ENCODE measurements at regions not wholly inside any gene's neighbourhood (a gene's known extent, or its start where the extent isn't known, plus 50 kb on each side); places are given as distances from the start of the nearest gene placed in this dataset.

GRCh38 chr6:6716998-6717763 lies 128.7 kb downstream of the LY86 start:
- DNase-seq (ENCODE audit: low spot score): no peak
- TF ChIP-seq, protein P1, sequence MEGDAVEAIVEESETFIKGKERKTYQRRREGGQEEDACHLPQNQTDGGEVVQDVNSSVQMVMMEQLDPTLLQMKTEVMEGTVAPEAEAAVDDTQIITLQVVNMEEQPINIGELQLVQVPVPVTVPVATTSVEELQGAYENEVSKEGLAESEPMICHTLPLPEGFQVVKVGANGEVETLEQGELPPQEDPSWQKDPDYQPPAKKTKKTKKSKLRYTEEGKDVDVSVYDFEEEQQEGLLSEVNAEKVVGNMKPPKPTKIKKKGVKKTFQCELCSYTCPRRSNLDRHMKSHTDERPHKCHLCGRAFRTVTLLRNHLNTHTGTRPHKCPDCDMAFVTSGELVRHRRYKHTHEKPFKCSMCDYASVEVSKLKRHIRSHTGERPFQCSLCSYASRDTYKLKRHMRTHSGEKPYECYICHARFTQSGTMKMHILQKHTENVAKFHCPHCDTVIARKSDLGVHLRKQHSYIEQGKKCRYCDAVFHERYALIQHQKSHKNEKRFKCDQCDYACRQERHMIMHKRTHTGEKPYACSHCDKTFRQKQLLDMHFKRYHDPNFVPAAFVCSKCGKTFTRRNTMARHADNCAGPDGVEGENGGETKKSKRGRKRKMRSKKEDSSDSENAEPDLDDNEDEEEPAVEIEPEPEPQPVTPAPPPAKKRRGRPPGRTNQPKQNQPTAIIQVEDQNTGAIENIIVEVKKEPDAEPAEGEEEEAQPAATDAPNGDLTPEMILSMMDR (IDR thresholded peaks at IDR 0.05; ENCODE audit: extremely low read depth, missing control alignments): no peak

GRCh38 chr6:6717953-6718352 lies 129.4 kb downstream of the LY86 start:
- TF ChIP-seq, protein P1 (IDR thresholded peaks at IDR 0.05; ENCODE audit: extremely low read depth, missing control alignments): no peak
- DNase-seq (ENCODE audit: low spot score): no peak

DNA sequence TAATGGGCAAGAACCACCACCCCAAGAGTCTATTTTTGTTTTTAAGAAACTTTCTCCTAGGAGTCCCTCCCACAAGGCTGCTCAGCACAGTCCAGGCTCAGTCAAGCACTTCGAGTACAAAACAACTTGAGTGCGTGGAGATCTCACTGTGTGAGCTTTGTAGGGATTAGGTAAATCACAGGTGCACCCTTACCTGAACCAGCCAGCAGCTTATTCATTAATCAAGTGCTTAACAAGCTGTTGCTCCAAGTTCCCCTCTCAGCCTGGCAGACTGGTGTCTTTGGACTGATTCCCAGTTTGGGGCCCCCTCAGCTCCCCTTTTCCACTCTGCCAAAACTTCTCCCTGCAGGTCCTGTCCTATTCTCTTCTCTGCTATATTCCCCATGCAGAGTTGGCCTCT lies 133.1 kb downstream of the LY86 start:
- DNase-seq (ENCODE audit: low spot score): no peak
- TF ChIP-seq, protein P1 (IDR thresholded peaks at IDR 0.05; ENCODE audit: extremely low read depth, missing control alignments): no peak

- TF ChIP-seq, protein P1 (IDR thresholded peaks at IDR 0.05; ENCODE audit: extremely low read depth, missing control alignments): no peak
- no peak for DNase-seq (ENCODE audit: low spot score)
These were observed 133.7 kb downstream of the LY86 start for GRCh38 chr6:6722195-6722594.

DNA sequence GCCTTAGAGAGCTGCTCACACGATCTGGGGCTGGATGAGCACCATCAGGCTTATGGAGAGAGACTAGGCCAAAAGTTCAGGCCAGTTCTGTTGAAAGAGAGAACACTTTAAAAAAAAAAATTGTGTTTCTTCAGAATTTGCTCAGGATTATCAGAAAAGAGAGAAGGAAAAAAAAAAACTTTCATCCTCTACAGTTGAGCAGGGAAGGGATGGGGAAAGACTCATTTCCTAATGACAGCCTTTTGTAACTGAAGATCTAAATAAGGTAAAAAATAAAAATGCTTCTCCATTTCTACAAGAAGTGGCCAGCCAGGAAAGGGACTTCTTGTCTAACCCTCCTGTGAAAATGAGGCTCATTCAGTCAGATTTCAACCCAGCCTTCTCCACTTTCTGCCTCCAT lies 134.8 kb downstream of the LY86 start:
- TF ChIP-seq, protein P1 (IDR thresholded peaks at IDR 0.05; ENCODE audit: extremely low read depth, missing control alignments): no peak
- no peak for DNase-seq (ENCODE audit: low spot score)

GRCh38 chr6:6723921-6724538 lies 135.5 kb downstream of the LY86 start:
- TF ChIP-seq, protein P1 (IDR thresholded peaks at IDR 0.05; ENCODE audit: extremely low read depth, missing control alignments): no peak
- DNase-seq (ENCODE audit: low spot score): no peak
